22Rv1 (cell line): ENCODE measurements at regions not wholly inside any gene's neighbourhood (a gene's known extent, or its start where the extent isn't known, plus 50 kb on each side); places are given as distances from the start of the nearest gene placed in this dataset.

ENCODE experiments used
- H3K27ac ChIP-seq: fragments of 450-650 bp; 2 replicates; pipeline ENCODE4 v1.5.1; 2017
- CTCF ChIP-seq: fragments of 450-650 bp; IDR thresholded peaks from 2 replicates; pipeline ENCODE4 v1.5.1; 2017; ENCODE audit warnings: mild to moderate bottlenecking
- ZFX ChIP-seq: fragments of 450-650 bp; IDR thresholded peaks from 2 replicates; pipeline ENCODE4 v1.6.1; 2017; ENCODE audit warnings: antibody characterized with exemption, borderline replicate concordance

- no peak for TF ChIP-seq CTCF
- TF ChIP-seq ZFX, result no peak
- H3K27ac ChIP-seq, result no peak overlapping the region
Measured at GRCh38 chr6:27778625-27779417, 133.4 kb downstream of the OR2B2 start.

- no peak for TF ChIP-seq CTCF
- no peak for TF ChIP-seq ZFX
- no peak overlapping the region for H3K27ac ChIP-seq
Measured at GRCh38 chr6:27777614-27778355, 134.4 kb downstream of the OR2B2 start.

GRCh38 chr6:27777126-27777525 is 135.1 kb downstream of the OR2B2 start:
- no peak overlapping the region for H3K27ac ChIP-seq
- no peak for TF ChIP-seq CTCF
- TF ChIP-seq ZFX, result no peak

GRCh38 chr6:27776504-27776903 is 135.7 kb downstream of the OR2B2 start:
- no peak for TF ChIP-seq ZFX
- TF ChIP-seq CTCF, result no peak

GRCh38 chr6:27775796-27776184 is 136.4 kb downstream of the OR2B2 start:
- no peak for TF ChIP-seq CTCF
- no peak for TF ChIP-seq ZFX
- peak overlapping the region; percentile 91 for H3K27ac ChIP-seq

More at GRCh38 chr6:27776504-27776903, 135.7 kb downstream of the OR2B2 start:
- no peak overlapping the region for H3K27ac ChIP-seq

- H3K27ac ChIP-seq, result peak overlapping the region; percentile 91
Measured at GRCh38 chr6:27775138-27775795, 136.9 kb downstream of the OR2B2 start.

GRCh38 chr6:27774264-27774600 is 138.0 kb downstream of the OR2B2 start:
- H3K27ac ChIP-seq, result peak overlapping the region; percentile 91

GRCh38 chr6:27773542-27774263 is 138.5 kb downstream of the OR2B2 start:
- H3K27ac ChIP-seq, result peak overlapping the region; percentile 91
